ENCODE measurements at regions not wholly inside any gene's neighbourhood (a gene's known extent, or its start where the extent isn't known, plus 50 kb on each side); places are given as distances from the start of the nearest gene placed in this dataset.
"Not testable (repeated sequence)": the region's sequence is repeated elsewhere in the genome, so short reads cannot be mapped to it uniquely, and the experiment has no call there.

DNA sequence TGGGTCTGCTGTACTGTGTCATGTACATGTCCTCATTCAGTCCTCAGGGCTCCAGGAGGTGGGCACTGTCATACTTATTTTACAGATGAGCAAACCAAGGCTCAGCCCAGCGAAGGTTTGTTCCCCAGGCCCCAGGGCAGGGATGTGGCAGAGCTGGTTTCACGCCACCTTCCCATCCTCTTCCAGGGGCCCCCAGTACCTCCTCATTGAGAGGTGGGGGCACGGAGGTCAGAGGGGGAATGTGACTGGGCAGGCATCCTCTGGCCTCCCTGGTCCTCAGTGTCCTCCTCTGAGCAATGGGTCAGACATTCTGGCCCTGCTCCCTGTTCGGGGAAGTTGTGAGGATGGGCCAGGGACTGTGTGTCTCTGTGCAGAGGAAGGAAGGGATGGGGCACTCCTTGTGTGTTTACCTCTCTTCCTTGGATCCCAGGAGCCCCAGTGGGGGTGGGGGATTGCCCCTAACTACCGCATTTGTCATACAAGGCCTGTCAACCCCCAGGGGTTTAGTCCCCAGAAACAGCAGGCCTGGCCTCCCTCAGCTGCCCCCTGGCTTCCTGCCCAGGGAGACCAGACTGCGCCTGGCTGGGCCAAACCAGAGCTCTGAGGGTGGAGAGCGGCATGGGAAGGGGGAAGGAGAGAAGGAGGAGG, 65.9 kb upstream of the LCTL start:
- H3K27ac Mint-ChIP-seq, result no peak overlapping the region
- no peaks in the 10 kb centered on the region for H3K27me3 Mint-ChIP-seq
- no peaks in the 10 kb centered on the region for H3K36me3 Mint-ChIP-seq
- H3K4me3 Mint-ChIP-seq, result no peak overlapping the region
- H3K9me3 Mint-ChIP-seq, result no peaks in the 10 kb centered on the region
- H3K4me1 Mint-ChIP-seq, result no peaks in the 10 kb centered on the region
- DNase-seq, result no peak

DNA sequence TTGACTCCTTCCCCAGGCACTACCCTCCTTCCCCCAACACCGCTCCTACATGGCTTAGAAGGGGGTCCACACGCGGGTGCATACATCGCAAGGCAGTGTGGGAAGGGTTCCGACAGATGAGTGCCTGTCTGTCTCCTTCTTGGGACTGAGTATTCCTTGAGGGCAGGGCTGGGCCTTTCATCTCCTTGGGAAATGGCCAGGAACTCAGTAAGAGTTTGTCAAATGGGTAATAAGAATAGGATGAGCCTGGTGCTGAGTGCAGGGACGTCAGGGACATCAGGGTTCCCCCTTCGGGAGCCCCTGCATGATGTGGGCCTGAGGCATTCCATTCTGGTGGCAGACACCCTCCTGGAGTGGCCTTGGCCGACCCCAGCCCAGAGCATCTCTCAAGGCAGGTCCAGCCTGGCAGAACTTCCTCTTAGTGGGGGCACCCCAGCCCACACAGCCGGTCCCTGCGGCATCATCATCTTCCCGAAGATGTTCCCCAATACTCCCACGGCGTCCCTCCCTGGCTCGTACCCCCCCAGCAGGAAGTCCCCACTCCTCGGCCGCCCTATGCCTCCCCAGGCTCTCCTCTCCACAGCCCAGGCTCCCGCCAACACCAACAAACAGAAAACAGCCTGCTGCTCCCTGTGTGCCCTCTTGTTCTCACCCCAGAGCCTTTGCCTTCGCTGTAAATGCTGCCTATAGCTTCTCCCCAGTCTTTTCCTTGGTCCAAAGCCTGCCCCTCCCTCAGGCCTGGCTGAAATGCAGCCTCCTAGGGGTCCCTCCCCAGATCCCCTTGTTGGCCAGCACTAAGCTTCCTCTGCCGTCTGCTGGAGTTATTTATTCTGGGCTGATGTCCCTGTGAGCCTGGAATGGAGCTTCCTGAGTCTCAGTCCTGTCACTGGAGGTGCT, 67.5 kb upstream of the LCTL start:
- Mint-ChIP-seq H3K27me3 (no peaks in the 10 kb centered on the region), H3K36me3 (no peaks in the 10 kb centered on the region), H3K9me3 (no peaks in the 10 kb centered on the region), H3K27ac (no peak overlapping the region), H3K4me3 (no peak overlapping the region), H3K4me1 (peaks cover 3% of the 10 kb centered on the region)
- DNase-seq, result no peak

DNA sequence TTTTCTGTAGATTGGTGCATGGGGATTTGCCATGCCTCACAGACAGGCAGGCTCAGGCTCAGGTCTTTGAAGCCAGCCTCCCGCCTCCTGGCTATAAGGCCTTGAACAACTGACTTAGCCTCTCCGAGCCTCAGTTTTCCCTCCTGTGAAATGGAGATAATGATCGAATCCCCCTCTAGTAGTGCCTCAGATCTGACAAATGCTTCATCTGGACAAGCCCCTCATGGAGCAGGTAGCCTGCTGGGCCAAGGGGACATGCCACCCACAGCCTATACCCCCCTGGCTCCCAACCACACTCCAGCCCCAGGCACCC, 68.1 kb upstream of the LCTL start:
- Mint-ChIP-seq H3K36me3 (no peaks in the 10 kb centered on the region), H3K27me3 (no peaks in the 10 kb centered on the region), H3K9me3 (no peaks in the 10 kb centered on the region), H3K27ac (no peak overlapping the region), H3K4me3 (no peak overlapping the region), H3K4me1 (peaks cover 7% of the 10 kb centered on the region)
- no peak for DNase-seq

DNA sequence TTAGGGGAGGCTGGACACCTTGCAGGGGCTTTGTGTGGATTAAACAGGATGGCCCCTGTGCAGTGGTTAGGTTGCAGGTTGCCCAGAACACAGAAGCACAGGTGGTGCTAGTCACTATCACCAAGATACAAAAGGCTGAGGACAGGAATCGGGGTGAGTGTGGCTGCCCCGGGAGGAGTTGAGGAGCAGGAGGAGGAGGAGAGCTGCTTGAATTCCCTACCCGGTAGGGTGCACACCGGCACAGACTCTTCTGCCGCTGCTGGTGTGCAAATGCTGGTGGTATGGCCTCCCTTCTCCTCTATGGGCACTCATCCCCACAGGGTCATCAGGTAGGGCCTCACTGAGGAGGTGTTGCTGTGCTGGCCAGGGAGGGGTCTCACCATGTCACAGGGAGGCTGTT, 67.5 kb upstream of the SMAD6 start:
- Mint-ChIP-seq H3K4me3 (no peak overlapping the region), H3K4me1 (peaks cover 7% of the 10 kb centered on the region), H3K9me3 (no peaks in the 10 kb centered on the region), H3K36me3 (no peaks in the 10 kb centered on the region), H3K27me3 (no peaks in the 10 kb centered on the region), H3K27ac (no peak overlapping the region)
- DNase-seq, result no peak

DNA sequence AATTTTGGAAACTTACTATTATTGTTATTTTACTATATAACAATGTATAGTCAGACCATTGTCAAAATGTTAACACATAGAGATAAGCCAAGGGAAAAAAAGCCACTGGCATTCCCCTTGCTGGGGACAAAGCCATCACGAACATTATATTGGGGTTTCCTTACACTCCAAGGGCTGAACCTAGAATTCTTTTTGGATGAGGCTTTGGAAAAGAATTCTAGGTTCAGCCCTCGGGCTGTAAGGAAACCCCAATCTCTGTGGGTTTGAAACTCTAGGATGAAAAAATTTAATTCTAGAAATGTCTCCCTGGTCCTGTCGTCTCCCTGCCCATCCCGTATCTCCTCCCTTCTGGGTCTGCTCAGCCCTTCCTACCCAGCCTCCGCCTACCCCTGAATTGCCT, 67.0 kb upstream of the SMAD6 start:
- no peak for DNase-seq
- Mint-ChIP-seq H3K36me3 (no peaks in the 10 kb centered on the region), H3K9me3 (no peaks in the 10 kb centered on the region), H3K4me1 (peaks cover 7% of the 10 kb centered on the region), H3K27me3 (no peaks in the 10 kb centered on the region), H3K27ac (no peak overlapping the region), H3K4me3 (no peak overlapping the region)

DNA sequence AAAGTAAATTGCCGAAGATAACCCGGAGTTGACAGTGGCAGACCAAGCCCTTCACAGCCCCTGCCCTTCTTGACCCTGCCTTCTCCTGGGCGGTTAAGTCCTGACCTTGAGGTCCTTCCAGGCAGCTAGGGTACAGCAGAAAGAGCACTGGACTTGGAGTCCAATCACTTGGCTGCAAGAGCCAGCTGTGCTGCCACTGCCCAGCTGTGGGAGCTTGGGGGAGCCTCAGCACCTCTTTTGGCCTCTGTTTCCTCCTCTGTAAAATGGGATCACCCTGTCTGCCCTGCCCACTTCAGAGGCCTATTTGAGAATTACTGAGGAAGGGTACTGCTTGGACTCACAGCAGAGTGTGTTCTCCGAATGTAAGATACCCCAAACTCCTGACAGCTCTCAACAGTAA, 66.2 kb upstream of the SMAD6 start:
- Mint-ChIP-seq H3K36me3 (no peaks in the 10 kb centered on the region), H3K27me3 (no peaks in the 10 kb centered on the region), H3K27ac (no peak overlapping the region), H3K4me3 (no peak overlapping the region), H3K4me1 (peaks cover 7% of the 10 kb centered on the region), H3K9me3 (no peaks in the 10 kb centered on the region)
- no peak for DNase-seq

DNA sequence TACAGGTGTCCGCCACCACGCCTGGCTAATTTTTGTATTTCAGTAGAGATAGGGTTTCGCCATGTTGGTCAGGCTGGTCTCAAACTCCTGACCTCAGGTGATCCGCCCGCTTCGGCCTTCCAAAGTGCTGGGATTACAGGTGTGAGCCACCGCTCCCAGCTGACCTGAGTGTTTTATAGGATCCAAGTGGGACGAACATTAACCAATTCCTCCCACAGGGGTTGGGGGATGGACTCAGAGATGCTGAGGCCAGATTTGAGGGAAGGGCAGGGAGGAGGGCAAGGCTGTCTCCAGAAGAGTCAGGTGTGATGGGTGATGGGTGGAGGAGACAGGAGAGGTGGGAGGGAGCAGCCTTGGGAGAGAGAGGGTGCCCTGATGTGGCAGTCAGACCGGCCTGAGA, 65.0 kb upstream of the SMAD6 start:
- H3K27me3 Mint-ChIP-seq, H3K27ac Mint-ChIP-seq, H3K4me1 Mint-ChIP-seq, H3K9me3 Mint-ChIP-seq, H3K36me3 Mint-ChIP-seq, H3K4me3 Mint-ChIP-seq, DNase-seq: not testable (repeated sequence)

DNA sequence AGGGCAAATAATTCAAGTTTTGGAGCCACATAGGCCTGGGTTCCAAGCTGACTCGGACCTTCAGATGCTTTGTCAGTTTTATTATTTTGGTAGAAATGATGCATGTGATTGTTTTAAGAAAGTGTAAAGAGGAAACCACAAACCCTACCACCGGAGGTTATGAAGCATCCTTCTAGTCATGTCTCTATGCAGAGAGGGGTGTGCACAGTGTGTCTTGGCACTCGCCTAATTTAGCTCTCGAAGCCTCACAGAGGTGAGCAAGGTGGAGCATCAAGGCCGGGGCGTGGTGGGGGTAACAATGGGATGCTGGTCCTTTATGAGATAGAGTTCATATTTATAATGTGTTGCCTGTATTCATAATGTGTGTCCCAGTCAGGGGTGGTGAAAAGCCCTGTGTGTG, 63.7 kb upstream of the SMAD6 start:
- H3K36me3 Mint-ChIP-seq, result no peaks in the 10 kb centered on the region
- DNase-seq, result no peak
- no peaks in the 10 kb centered on the region for H3K9me3 Mint-ChIP-seq
- H3K4me1 Mint-ChIP-seq, result peaks cover 7% of the 10 kb centered on the region
- no peak overlapping the region for H3K4me3 Mint-ChIP-seq
- no peaks in the 10 kb centered on the region for H3K27me3 Mint-ChIP-seq
- H3K27ac Mint-ChIP-seq, result no peak overlapping the region

DNA sequence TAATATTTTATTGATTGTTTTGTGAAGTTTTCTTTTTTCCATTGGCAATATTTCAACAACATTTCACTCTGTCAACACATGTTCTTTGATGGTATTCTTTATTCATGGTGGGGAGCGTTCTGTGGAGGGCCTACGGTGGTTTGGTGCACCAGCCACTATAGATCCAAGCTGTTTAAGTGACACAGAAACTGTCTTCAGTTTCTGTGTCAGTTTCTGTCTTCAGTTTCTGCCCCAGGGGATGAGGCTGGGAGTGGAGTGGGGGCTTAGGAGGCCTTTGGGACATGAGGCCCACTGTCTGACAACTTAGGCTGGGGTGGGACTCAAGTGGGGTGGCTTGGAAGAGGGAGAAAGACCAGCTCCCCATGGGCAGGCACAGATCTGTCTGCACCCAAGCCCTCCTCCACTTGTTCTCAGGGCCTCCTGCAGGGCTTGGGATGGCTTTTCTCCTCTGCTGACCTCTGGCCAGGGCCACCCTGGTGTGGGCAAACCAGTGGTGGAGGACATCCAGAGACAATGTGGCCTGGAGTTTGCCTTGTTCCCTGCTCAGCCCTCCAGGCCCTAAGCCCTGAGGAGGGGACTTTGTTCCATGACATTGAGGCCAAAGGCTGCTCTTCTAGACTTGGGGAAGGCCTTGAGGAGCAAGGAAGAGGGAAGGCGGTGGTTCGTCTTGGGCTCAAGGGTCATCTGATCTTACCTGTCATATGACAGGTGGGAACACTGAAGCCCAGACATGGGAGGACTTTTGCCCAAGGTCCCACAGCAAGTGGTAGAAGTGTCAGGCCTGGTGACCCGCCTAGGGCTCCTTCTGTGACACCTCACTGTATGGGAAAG, 60.3 kb upstream of the SMAD6 start:
- no peak for DNase-seq
- Mint-ChIP-seq H3K27me3 (no peaks in the 10 kb centered on the region), H3K27ac (no peak overlapping the region), H3K4me1 (peaks cover 7% of the 10 kb centered on the region), H3K4me3 (no peak overlapping the region), H3K36me3 (no peaks in the 10 kb centered on the region), H3K9me3 (no peaks in the 10 kb centered on the region)

DNA sequence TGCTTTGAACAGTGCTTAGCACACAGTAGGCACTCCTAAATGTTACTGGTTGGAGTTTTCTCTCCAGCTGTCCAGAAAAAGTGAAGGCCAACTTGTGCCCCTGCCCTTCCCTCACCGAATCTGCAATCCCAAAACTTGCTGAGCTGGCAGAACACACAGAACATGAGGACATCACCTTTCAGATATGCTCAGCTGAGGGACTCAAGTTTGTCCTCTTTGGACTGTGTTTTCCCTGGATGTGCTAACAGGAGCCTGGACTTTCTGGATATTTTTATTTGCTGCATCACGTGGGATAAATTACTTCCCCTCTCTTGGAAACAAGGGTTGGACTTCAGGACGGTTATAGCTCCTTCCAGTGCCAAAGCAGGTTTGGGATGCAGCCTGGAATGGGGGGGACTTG, 59.5 kb upstream of the SMAD6 start:
- no peak overlapping the region for H3K4me3 Mint-ChIP-seq
- no peaks in the 10 kb centered on the region for H3K9me3 Mint-ChIP-seq
- no peak overlapping the region for H3K27ac Mint-ChIP-seq
- peaks cover 7% of the 10 kb centered on the region for H3K4me1 Mint-ChIP-seq
- no peak for DNase-seq
- no peaks in the 10 kb centered on the region for H3K36me3 Mint-ChIP-seq
- no peaks in the 10 kb centered on the region for H3K27me3 Mint-ChIP-seq

DNA sequence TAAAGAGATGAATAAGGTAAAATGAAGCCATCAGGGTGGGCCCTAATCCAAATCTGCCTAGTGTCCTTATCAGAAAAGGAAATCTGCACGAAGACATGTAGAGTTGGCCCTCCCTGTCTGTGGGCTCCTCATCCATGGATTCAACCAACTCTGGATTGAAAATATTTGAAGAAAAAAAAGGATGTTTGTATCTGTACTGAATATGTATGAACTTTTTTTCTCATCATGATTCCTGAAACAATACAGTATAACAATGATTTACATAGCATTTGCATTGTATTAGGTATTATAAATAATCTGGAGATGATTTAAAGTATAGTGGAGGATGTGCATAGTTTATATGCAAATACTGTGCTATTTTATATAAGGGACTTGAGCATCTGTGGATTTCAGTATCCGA, 59.0 kb upstream of the SMAD6 start:
- H3K4me3 Mint-ChIP-seq, result no peak overlapping the region
- H3K4me1 Mint-ChIP-seq, result peaks cover 6% of the 10 kb centered on the region
- no peak overlapping the region for H3K27ac Mint-ChIP-seq
- DNase-seq, result no peak
- H3K36me3 Mint-ChIP-seq, result no peaks in the 10 kb centered on the region
- H3K27me3 Mint-ChIP-seq, result no peaks in the 10 kb centered on the region
- no peaks in the 10 kb centered on the region for H3K9me3 Mint-ChIP-seq

DNA sequence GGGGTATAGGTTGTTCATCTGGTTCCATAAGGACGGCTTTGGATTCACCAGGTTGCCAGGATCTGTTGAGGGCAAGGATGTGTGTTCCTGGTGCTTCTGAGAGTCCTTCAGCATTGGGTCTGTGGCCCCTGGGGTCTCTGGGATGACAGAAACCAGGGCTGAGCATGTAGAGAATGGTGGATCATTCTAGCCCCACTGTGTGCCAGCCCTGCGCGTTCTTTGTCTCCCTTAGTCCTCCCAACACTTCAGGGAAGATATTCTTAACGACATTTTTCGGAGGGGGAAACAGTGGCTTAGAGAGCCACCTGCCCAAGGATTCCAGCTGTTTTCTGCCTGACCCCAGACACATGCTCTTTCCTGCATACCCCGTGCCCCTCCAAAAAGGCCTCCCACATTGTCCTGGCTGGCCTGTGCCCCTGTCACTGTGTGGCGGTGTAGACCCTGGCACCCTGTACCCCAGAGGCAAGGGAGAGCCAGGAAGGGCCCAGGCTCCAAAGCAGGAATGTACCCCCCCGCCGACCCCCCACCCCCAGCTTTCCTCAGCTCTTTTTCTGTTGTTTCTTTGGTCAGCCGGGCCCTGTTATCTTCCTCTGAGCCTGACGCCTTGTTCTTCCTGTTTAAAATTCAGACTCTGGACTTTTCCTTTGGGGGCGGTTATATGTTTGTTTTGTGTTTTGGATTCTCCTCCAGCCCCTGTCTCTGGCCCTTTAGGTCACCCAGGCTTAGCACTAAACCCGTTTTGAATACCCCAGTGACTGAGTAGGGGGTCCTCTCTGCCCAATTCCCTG, 57.8 kb upstream of the SMAD6 start:
- Mint-ChIP-seq H3K27me3 (no peaks in the 10 kb centered on the region), H3K27ac (no peak overlapping the region), H3K36me3 (no peaks in the 10 kb centered on the region), H3K9me3 (no peaks in the 10 kb centered on the region), H3K4me3 (no peak overlapping the region), H3K4me1 (no peaks in the 10 kb centered on the region)
- DNase-seq, result no peak

DNA sequence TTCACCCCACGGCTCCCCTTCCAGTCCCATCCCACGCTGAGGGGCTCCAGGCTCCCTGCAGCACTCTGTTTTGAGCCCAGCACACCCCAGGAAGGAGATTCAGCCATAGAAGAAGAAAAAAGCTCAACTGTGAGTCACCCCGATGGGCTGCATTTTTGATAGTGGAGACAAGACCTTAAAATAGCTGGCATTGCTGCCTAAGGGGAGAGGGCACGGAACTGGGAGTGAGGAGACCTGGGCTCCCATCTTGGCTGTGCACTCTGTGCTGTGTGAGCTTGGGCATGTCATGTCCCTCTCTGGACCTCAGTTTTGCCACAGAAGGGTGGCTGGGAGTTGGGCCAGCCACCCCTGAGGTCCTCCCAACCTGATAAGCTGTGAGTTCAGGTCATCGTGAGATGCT, 57.2 kb upstream of the SMAD6 start:
- Mint-ChIP-seq H3K9me3 (no peaks in the 10 kb centered on the region), H3K4me1 (no peaks in the 10 kb centered on the region), H3K27ac (no peak overlapping the region), H3K27me3 (no peaks in the 10 kb centered on the region), H3K4me3 (no peak overlapping the region), H3K36me3 (no peaks in the 10 kb centered on the region)
- DNase-seq, result no peak

DNA sequence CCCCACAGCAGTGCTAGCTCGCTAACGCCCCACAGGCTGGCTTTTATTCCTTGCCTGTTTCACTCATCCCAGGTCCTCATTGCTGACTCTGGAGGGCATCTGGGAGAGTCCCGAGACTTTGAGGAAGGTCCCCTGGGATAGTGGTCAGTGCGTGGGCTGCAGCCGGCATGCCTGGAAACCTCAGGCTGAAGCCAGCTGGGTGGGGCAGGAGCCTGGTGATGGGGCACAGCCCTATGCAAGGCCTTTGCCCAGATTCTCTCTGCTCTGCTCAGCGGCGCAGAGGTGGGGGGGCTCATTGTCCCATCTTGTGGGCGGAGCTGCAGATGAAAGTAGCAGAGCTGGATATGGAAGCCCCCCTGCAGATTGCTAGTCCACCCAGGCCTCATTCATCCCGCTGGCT, 55.7 kb upstream of the SMAD6 start:
- Mint-ChIP-seq H3K4me1 (no peaks in the 10 kb centered on the region), H3K9me3 (no peaks in the 10 kb centered on the region), H3K27ac (no peak overlapping the region), H3K4me3 (no peak overlapping the region), H3K27me3 (no peaks in the 10 kb centered on the region), H3K36me3 (no peaks in the 10 kb centered on the region)
- DNase-seq, result no peak

DNA sequence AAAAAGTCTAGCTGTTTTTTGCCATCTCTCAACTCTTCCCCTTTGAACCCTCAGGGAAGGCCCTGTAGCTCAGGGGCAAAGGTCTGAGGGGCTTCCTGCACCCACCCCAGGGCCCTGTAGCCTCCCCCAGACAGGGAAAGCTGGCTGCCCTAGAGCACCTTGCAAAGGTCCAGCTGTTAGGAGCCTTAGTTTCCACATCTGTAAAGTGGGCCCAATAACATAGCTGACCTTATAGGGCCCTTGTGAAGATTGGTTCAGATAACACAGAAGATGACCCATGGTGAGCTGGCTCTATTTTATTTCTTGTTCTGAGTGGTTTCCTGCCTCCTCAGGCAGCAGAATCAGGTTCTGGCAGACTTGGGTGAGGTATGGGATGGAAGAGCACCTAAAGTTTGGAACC, 55.2 kb upstream of the SMAD6 start:
- Mint-ChIP-seq H3K36me3 (no peaks in the 10 kb centered on the region), H3K27ac (no peak overlapping the region), H3K4me1 (no peaks in the 10 kb centered on the region), H3K4me3 (no peak overlapping the region), H3K27me3 (no peaks in the 10 kb centered on the region), H3K9me3 (no peaks in the 10 kb centered on the region)
- no peak for DNase-seq
